ENCODE measurements at regions not wholly inside any gene's neighbourhood (a gene's known extent, or its start where the extent isn't known, plus 50 kb on each side); places are given as distances from the start of the nearest gene placed in this dataset.

DNA sequence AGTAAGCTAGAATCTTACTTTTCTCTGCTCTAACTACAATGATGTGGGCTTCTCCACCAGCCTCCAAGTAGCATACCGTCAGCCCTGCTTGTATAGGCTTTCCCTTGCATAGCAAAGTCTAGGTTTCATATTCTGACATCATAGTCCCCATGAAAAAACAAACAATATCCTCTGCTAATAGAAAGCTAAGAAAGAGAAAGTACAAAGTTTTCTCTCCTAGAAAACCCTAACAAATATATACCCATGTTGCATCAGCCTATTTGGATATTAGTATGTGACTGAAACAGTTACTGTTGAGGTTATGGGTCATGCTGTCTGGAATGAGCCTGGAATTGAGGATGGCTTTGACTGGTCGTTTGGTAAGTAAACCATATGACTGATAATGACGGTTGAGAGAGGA lies 1696.0 kb downstream of the MAT2B start:
- Histone ChIP-seq H3K27ac (ENCODE audit: low read depth, low read length) (no peak overlapping the region), H3K9ac (ENCODE audit: extremely low read depth, low read length, poor library complexity, severe bottlenecking) (no peak overlapping the region), H3K27me3 (ENCODE audit: control insufficient read depth, insufficient read depth, low read length, poor library complexity, severe bottlenecking) (no peaks in the 10 kb centered on the region), H3K4me1 (ENCODE audit: control insufficient read depth, insufficient read depth, low read length) (no peaks in the 10 kb centered on the region), H3K4me3 (ENCODE audit: low read length) (no peak overlapping the region), H3K9me3 (ENCODE audit: control insufficient read depth, low read length) (peaks cover 9% of the 10 kb centered on the region), H3K36me3 (ENCODE audit: control insufficient read depth, insufficient read depth, low read length) (no peaks in the 10 kb centered on the region)
- Mint-ChIP-seq H3K36me3 (ENCODE audit: low read depth) (no peaks in the 10 kb centered on the region), H3K27ac (no peak overlapping the region), H3K27me3 (ENCODE audit: insufficient read depth) (no peaks in the 10 kb centered on the region), H3K4me1 (peaks cover 10% of the 10 kb centered on the region), H3K9me3 (no peaks in the 10 kb centered on the region), H3K4me3 (no peak overlapping the region)
- TF ChIP-seq, protein P1, sequence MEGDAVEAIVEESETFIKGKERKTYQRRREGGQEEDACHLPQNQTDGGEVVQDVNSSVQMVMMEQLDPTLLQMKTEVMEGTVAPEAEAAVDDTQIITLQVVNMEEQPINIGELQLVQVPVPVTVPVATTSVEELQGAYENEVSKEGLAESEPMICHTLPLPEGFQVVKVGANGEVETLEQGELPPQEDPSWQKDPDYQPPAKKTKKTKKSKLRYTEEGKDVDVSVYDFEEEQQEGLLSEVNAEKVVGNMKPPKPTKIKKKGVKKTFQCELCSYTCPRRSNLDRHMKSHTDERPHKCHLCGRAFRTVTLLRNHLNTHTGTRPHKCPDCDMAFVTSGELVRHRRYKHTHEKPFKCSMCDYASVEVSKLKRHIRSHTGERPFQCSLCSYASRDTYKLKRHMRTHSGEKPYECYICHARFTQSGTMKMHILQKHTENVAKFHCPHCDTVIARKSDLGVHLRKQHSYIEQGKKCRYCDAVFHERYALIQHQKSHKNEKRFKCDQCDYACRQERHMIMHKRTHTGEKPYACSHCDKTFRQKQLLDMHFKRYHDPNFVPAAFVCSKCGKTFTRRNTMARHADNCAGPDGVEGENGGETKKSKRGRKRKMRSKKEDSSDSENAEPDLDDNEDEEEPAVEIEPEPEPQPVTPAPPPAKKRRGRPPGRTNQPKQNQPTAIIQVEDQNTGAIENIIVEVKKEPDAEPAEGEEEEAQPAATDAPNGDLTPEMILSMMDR (conservative IDR thresholded peaks at IDR 0.05), result no peak
- no peak for DNase-seq
- 94% methylated on average over 3 of the region's 3 CpGs; no CpG with 5 or more reads in 1 of the 2 experiments for WGBS, 2 experiments (ENCODE audit: insufficient coverage in 1 of 2, insufficient read length in 1 of 2)

DNA sequence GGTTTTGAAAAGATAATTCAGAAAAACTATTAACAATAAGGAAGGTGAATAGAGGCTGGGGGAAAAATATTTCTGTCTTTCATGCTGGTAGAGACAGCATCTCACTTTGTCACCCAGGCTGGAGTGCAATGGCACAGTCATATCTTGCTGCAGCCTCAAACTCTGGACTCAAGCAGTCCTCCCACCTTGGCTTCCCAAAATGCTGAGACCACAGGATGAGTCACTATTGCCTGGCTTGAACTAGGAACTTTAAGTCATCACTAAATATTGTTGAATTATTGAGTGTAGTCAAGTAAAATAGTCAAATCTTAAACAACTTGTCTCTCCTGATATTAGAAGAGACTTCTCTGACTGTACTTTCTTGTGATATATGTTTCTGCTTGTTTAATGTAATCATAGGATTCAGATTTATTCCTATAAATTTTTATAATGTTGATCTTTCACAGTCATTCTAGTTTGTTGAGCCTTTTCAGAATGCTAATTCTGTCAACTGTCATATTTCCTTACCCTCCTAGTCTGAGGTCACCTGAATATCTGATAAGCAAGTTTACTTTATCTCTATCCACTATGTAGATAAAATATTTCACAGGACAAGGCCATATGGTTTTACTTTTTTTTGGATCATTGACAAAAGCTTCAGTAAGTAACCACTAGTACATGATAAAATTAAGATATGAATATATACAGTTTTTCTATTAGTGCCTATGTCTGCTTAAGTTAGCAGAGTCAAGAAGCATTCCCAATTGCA lies 1696.5 kb downstream of the MAT2B start:
- H3K36me3 Mint-ChIP-seq (ENCODE audit: low read depth), result no peaks in the 10 kb centered on the region
- Histone ChIP-seq H3K4me1 (ENCODE audit: control insufficient read depth, insufficient read depth, low read length) (no peaks in the 10 kb centered on the region), H3K9ac (ENCODE audit: extremely low read depth, low read length, poor library complexity, severe bottlenecking) (no peak overlapping the region), H3K27me3 (ENCODE audit: control insufficient read depth, insufficient read depth, low read length, poor library complexity, severe bottlenecking) (no peaks in the 10 kb centered on the region), H3K4me3 (ENCODE audit: low read length) (no peak overlapping the region), H3K27ac (ENCODE audit: low read depth, low read length) (no peak overlapping the region), H3K36me3 (ENCODE audit: control insufficient read depth, insufficient read depth, low read length) (no peaks in the 10 kb centered on the region), H3K9me3 (ENCODE audit: control insufficient read depth, low read length) (peaks cover 9% of the 10 kb centered on the region)
- TF ChIP-seq, protein P1 (conservative IDR thresholded peaks at IDR 0.05), result no peak
- peaks cover 16% of the 10 kb centered on the region for H3K4me1 Mint-ChIP-seq
- no peaks in the 10 kb centered on the region for H3K27me3 Mint-ChIP-seq (ENCODE audit: insufficient read depth)
- no peak for DNase-seq
- no peak overlapping the region for H3K27ac Mint-ChIP-seq
- no peaks in the 10 kb centered on the region for H3K9me3 Mint-ChIP-seq
- no peak overlapping the region for H3K4me3 Mint-ChIP-seq

DNA sequence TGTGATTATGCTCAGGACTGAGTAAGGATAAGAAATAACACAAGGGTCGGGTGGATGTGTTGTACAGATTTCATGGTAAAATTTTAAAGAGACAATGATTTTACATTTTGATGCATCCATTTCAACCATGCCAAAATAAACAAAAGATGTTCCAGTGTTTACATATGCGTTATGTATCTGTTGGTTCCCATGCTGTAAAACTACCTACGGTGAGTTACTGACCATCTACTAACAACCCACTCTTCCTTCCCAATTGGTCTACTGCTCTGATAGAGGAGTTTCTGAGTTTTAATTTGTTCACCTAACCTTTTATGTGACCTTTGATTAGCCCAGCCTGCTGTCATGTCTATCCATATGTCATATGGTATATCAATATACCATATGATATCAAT lies 1697.1 kb downstream of the MAT2B start:
- peaks cover 8% of the 10 kb centered on the region for H3K9me3 ChIP-seq (ENCODE audit: control insufficient read depth, low read length)
- Mint-ChIP-seq H3K4me1 (peaks cover 19% of the 10 kb centered on the region), H3K36me3 (ENCODE audit: low read depth) (no peaks in the 10 kb centered on the region), H3K27me3 (ENCODE audit: insufficient read depth) (no peaks in the 10 kb centered on the region), H3K27ac (no peak overlapping the region), H3K9me3 (no peaks in the 10 kb centered on the region), H3K4me3 (no peak overlapping the region)
- H3K27ac ChIP-seq (ENCODE audit: low read depth, low read length), result no peak overlapping the region
- WGBS, 2 experiments (ENCODE audit: insufficient coverage in 1 of 2, insufficient read length in 1 of 2), result 95 to 100% methylated on average over 2 to 3 of the region's 3 CpGs
- H3K36me3 ChIP-seq (ENCODE audit: control insufficient read depth, insufficient read depth, low read length), result no peaks in the 10 kb centered on the region
- no peak overlapping the region for H3K9ac ChIP-seq (ENCODE audit: extremely low read depth, low read length, poor library complexity, severe bottlenecking)
- H3K27me3 ChIP-seq (ENCODE audit: control insufficient read depth, insufficient read depth, low read length, poor library complexity, severe bottlenecking), result no peaks in the 10 kb centered on the region
- DNase-seq, result no peak
- TF ChIP-seq, protein P1 (conservative IDR thresholded peaks at IDR 0.05), result no peak
- no peak overlapping the region for H3K4me3 ChIP-seq (ENCODE audit: low read length)
- no peaks in the 10 kb centered on the region for H3K4me1 ChIP-seq (ENCODE audit: control insufficient read depth, insufficient read depth, low read length)

All from endodermal cell (in vitro differentiated cells).